ENCODE measurements at regions not wholly inside any gene's neighbourhood (a gene's known extent, or its start where the extent isn't known, plus 50 kb on each side); places are given as distances from the start of the nearest gene placed in this dataset.

DNA sequence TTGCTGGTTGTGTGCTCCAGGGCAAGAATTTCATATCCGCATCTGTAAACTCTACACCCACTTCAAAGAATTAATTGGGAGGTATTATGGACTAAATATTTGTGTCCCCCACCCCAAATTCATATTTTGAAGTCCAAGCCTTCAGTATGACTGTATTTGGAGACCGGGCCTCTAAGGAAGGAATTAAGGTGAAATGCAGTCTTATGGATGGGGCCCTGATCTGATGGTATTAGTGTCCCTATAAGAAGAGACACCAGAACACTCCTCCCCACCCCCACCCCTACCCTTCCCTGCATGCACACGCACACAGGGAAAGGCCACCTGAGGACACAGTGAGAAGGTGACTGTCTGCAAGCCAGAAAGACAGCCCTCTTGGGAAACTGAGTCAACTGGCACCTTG lies 332.4 kb downstream of the RPS6KC1 start:
- Histone ChIP-seq H3F3A (ENCODE audit: insufficient read depth, low read length) (no peaks in the 10 kb centered on the region), H3K79me2 (ENCODE audit: insufficient read depth, low read length) (no peaks in the 10 kb centered on the region), H3K9me2 (ENCODE audit: low read depth, low read length) (no peaks in the 10 kb centered on the region), H3K4me3 (ENCODE audit: low read depth, low read length, poor library complexity, severe bottlenecking) (no peak overlapping the region), H4K20me1 (ENCODE audit: insufficient read depth, low read length) (no peaks in the 10 kb centered on the region), H3K27ac (ENCODE audit: low read depth, low read length, poor library complexity, severe bottlenecking) (no peak overlapping the region), H3K4me2 (ENCODE audit: low read length) (no peak overlapping the region), H3K9me3 (ENCODE audit: low read length) (no peaks in the 10 kb centered on the region), H2AFZ (ENCODE audit: low read length) (no peak overlapping the region), H3K27me3 (ENCODE audit: insufficient read depth, low read length) (no peaks in the 10 kb centered on the region), H3K4me1 (ENCODE audit: insufficient read depth, low read length, severe bottlenecking) (no peaks in the 10 kb centered on the region), H3K9ac (ENCODE audit: low read length) (no peak overlapping the region), H3K36me3 (ENCODE audit: insufficient read depth, low read length) (no peaks in the 10 kb centered on the region)
- TF ChIP-seq, protein P1, sequence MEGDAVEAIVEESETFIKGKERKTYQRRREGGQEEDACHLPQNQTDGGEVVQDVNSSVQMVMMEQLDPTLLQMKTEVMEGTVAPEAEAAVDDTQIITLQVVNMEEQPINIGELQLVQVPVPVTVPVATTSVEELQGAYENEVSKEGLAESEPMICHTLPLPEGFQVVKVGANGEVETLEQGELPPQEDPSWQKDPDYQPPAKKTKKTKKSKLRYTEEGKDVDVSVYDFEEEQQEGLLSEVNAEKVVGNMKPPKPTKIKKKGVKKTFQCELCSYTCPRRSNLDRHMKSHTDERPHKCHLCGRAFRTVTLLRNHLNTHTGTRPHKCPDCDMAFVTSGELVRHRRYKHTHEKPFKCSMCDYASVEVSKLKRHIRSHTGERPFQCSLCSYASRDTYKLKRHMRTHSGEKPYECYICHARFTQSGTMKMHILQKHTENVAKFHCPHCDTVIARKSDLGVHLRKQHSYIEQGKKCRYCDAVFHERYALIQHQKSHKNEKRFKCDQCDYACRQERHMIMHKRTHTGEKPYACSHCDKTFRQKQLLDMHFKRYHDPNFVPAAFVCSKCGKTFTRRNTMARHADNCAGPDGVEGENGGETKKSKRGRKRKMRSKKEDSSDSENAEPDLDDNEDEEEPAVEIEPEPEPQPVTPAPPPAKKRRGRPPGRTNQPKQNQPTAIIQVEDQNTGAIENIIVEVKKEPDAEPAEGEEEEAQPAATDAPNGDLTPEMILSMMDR (IDR thresholded peaks at IDR 0.05; ENCODE audit: low read length): no peak
- TF ChIP-seq EZH2 (IDR thresholded peaks at IDR 0.05; ENCODE audit: borderline replicate concordance, low read length): no peak

DNA sequence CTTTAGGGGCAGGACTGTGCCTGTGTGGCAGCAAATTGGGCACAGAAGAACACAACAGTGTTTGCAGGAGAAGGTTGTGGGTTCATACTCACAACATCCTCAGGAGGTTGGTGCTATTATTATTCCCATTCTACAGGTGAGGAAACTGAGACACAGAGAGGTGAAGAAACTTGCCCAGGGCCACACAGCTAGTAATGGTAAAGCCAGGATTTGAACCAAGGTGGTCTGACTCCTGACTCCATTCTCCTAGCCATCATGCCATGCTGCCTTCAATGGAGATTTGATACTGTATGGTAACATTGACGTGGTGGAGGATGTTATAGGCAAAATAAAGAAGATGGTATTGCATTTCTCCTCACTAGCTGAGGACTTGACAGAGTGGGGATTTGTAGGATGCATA lies 334.2 kb downstream of the RPS6KC1 start:
- Histone ChIP-seq H4K20me1 (ENCODE audit: insufficient read depth, low read length) (no peaks in the 10 kb centered on the region), H3K9me3 (ENCODE audit: low read length) (no peaks in the 10 kb centered on the region), H3K27me3 (ENCODE audit: insufficient read depth, low read length) (no peaks in the 10 kb centered on the region), H3K4me3 (ENCODE audit: low read depth, low read length, poor library complexity, severe bottlenecking) (no peak overlapping the region), H3F3A (ENCODE audit: insufficient read depth, low read length) (no peaks in the 10 kb centered on the region), H3K79me2 (ENCODE audit: insufficient read depth, low read length) (no peaks in the 10 kb centered on the region), H3K4me2 (ENCODE audit: low read length) (no peak overlapping the region), H3K4me1 (ENCODE audit: insufficient read depth, low read length, severe bottlenecking) (no peaks in the 10 kb centered on the region), H3K9ac (ENCODE audit: low read length) (no peak overlapping the region), H3K27ac (ENCODE audit: low read depth, low read length, poor library complexity, severe bottlenecking) (no peak overlapping the region), H2AFZ (ENCODE audit: low read length) (no peak overlapping the region), H3K9me2 (ENCODE audit: low read depth, low read length) (no peaks in the 10 kb centered on the region), H3K36me3 (ENCODE audit: insufficient read depth, low read length) (no peaks in the 10 kb centered on the region)
- TF ChIP-seq EZH2 (IDR thresholded peaks at IDR 0.05; ENCODE audit: borderline replicate concordance, low read length): no peak
- TF ChIP-seq, protein P1 (IDR thresholded peaks at IDR 0.05; ENCODE audit: low read length): no peak

DNA sequence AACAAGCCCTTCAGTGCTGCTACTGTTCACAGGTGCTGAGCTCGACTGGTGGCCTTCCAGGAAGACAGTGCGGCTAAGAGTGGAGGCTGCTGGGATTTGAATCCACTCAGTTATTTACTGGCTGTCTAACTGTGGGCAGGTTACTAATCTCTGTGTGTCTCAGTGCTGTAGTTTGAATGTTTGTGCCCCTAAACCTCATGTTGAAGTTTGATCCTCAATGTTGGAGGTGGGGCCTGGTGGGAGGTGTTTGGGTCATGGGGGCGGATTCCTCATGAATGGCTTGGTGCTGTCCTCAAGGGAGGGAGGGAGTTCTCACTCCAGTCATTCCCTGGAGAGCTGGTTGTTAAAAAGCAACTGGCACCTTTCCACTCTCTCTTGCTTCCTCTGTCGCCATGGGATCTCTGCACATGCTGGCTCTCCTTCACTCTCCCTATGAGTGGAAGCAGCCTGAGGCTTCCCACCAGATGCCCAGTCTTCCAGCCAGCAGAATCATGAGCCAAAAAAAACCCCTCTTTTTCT lies 334.8 kb downstream of the RPS6KC1 start:
- Histone ChIP-seq H3K9me3 (ENCODE audit: low read length) (no peaks in the 10 kb centered on the region), H3F3A (ENCODE audit: insufficient read depth, low read length) (no peaks in the 10 kb centered on the region), H3K36me3 (ENCODE audit: insufficient read depth, low read length) (no peaks in the 10 kb centered on the region), H3K9me2 (ENCODE audit: low read depth, low read length) (no peaks in the 10 kb centered on the region), H3K27ac (ENCODE audit: low read depth, low read length, poor library complexity, severe bottlenecking) (no peak overlapping the region), H3K27me3 (ENCODE audit: insufficient read depth, low read length) (no peaks in the 10 kb centered on the region), H3K4me1 (ENCODE audit: insufficient read depth, low read length, severe bottlenecking) (no peaks in the 10 kb centered on the region), H2AFZ (ENCODE audit: low read length) (no peak overlapping the region), H3K4me2 (ENCODE audit: low read length) (no peak overlapping the region), H3K79me2 (ENCODE audit: insufficient read depth, low read length) (no peaks in the 10 kb centered on the region), H4K20me1 (ENCODE audit: insufficient read depth, low read length) (no peaks in the 10 kb centered on the region), H3K9ac (ENCODE audit: low read length) (no peak overlapping the region), H3K4me3 (ENCODE audit: low read depth, low read length, poor library complexity, severe bottlenecking) (no peak overlapping the region)
- TF ChIP-seq, protein P1 (IDR thresholded peaks at IDR 0.05; ENCODE audit: low read length): no peak
- no peak for TF ChIP-seq EZH2 (IDR thresholded peaks at IDR 0.05; ENCODE audit: borderline replicate concordance, low read length)

Measured in OCI-LY1 (cell line).